Activated CD4-positive, alpha-beta memory T cell treated with anti-CD3 and anti-CD28 coated beads, Interleukin-2, amount 10 ng/mL, durations not matched to agents 7 days and 5 days (primary cell): ENCODE measurements at regions not wholly inside any gene's neighbourhood (a gene's known extent, or its start where the extent isn't known, plus 50 kb on each side); places are given as distances from the start of the nearest gene placed in this dataset.

Experiments
- CTCF ChIA-PET: fragments of 350-600 bp; sonication (Branson Sonifier 250); formaldehyde crosslinking; loops from one replicate; lab custom pipeline; 2021; ENCODE audit warnings: antibody characterized with exemption, inconsistent platforms; lab: Charles Lee
- POLR2A ChIA-PET: fragments of 350-600 bp; sonication (Branson Sonifier 250); formaldehyde crosslinking; loops from one replicate; lab custom pipeline; 2021; ENCODE audit warnings: antibody characterized with exemption; lab: Charles Lee
- DNase-seq: peaks from one replicate; pipeline ENCODE4 v3.0.0-alpha.2; 2020
- H3K27ac Mint-ChIP-seq: one replicate; pipeline ENCODE4 v1.8.0; 2021; ENCODE audit warnings: mild to moderate bottlenecking, mixed read lengths
- H3K27me3 Mint-ChIP-seq: one replicate; pipeline ENCODE4 v1.8.0; 2021; ENCODE audit warnings: mixed read lengths
- H3K36me3 Mint-ChIP-seq: one replicate; pipeline ENCODE4 v1.8.0; 2021; ENCODE audit warnings: low read depth, mixed read lengths
- H3K4me1 Mint-ChIP-seq: one replicate; pipeline ENCODE4 v1.8.0; 2021; ENCODE audit warnings: mixed read lengths
- H3K4me3 Mint-ChIP-seq: one replicate; pipeline ENCODE4 v1.8.0; 2021; ENCODE audit warnings: mild to moderate bottlenecking, mixed read lengths
- H3K9me3 Mint-ChIP-seq: one replicate; pipeline ENCODE4 v1.8.0; 2021; ENCODE audit warnings: mixed read lengths

DNA sequence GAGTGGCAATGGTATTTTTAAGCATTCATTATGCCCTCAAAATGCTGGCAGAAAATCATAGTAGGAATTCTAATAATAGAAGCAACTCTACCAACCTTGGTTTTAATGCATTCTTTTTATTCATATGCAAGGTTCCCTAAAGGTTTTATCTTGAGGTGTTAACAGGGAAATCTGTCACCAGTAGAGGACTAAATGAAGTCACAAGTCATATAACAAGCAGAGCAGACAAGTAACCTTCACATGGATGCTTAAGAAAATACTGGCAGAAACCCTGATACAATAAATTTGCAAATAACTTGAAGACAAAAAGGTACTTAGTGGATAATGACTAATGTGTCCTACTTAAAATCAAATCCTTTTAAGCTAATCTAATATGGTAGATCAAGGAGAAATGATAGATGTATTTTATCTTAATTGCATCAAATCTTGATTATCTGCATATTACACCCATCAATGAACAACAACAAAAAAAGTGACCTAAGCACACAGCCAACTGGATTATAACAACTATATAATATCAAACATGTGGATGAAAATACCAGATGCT lies 73.3 kb downstream of the RFC3 start:
- no peak overlapping the region for H3K4me3 Mint-ChIP-seq
- CTCF ChIA-PET = no interaction called here
- H3K36me3 Mint-ChIP-seq = no peaks in the 10 kb centered on the region

DNA sequence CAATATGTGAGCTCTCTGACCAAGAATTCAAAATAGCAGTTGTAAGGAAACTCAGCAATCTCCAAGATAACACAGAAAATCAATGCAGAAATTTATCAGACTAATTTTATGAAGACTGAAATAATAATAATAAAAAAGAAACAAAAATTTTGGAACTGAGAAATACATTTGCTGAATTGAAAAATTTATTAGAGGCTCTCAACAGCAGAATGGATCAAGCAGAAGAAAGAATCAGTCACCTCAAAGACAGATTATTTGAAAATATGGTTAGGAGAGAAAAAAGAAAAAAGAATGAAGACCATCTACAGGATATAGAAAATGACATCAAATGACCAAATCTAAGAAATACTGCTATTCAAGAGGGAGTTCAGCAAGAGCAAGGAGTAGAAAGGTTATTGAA lies 75.6 kb downstream of the RFC3 start:
- H3K27me3 Mint-ChIP-seq = no peaks in the 10 kb centered on the region
- ChIA-PET CTCF (no interaction called here), POLR2A (no interaction called here)
- no peaks in the 10 kb centered on the region for H3K4me1 Mint-ChIP-seq
- DNase-seq = no peak
- no peak overlapping the region for H3K4me3 Mint-ChIP-seq
- no peaks in the 10 kb centered on the region for H3K36me3 Mint-ChIP-seq
- H3K27ac Mint-ChIP-seq = no peak overlapping the region
- H3K9me3 Mint-ChIP-seq = peaks cover 30% of the 10 kb centered on the region

More for the DNA sequence above, 73.3 kb downstream of the RFC3 start:
- Mint-ChIP-seq H3K27ac (no peak overlapping the region), H3K27me3 (no peaks in the 10 kb centered on the region), H3K4me1 (no peaks in the 10 kb centered on the region), H3K9me3 (peaks cover 25% of the 10 kb centered on the region)
- POLR2A ChIA-PET = no interaction called here
- DNase-seq = no peak

DNA sequence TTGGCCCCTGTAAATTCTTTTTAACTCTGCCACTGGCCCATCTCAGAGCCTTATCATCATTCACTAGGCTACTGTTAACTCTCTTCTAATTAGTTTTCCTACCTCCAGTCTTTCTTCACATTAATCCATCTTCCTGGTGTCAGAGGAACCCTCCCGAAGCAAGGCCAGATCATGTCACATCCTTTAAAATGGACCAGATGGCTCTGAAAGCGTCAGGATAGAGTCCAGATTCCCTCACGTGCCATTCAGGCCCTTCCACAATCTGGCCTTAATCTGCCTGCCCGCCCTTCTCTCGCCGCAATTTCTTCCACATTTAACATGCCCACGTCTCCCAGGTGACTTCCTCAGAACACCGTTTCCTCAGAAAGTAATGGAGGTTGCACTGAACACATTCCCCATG lies 86.5 kb downstream of the RFC3 start:
- ChIA-PET CTCF (no interaction called here), POLR2A (no interaction called here)
- Mint-ChIP-seq H3K27me3 (no peaks in the 10 kb centered on the region), H3K36me3 (no peaks in the 10 kb centered on the region), H3K9me3 (peaks cover 8% of the 10 kb centered on the region), H3K4me3 (no peak overlapping the region), H3K27ac (no peak overlapping the region), H3K4me1 (no peaks in the 10 kb centered on the region)
- no peak for DNase-seq

DNA sequence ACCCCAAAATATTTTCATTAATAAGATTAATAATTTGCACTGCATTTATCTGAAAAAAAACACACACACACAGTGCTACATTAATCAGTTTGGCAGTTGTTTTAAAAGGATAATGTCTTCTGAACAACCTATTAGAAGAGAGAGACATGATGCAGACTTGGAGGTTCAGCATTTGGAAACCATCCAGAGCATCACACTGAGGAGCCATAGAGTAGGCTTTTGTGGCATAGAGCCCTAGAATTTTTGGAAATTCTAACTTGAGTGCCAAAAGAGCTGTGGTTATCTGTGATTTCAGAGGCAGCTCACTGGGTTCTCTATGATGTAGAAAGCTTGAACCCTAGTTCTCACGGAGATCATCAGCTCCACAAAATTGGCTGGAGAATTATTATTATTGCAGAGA lies 90.2 kb downstream of the RFC3 start:
- no peaks in the 10 kb centered on the region for H3K27me3 Mint-ChIP-seq
- no peaks in the 10 kb centered on the region for H3K9me3 Mint-ChIP-seq
- H3K4me3 Mint-ChIP-seq = no peak overlapping the region
- DNase-seq = no peak
- no peak overlapping the region for H3K27ac Mint-ChIP-seq
- POLR2A ChIA-PET = no interaction called here
- no peaks in the 10 kb centered on the region for H3K4me1 Mint-ChIP-seq
- CTCF ChIA-PET = no interaction called here
- no peaks in the 10 kb centered on the region for H3K36me3 Mint-ChIP-seq

DNA sequence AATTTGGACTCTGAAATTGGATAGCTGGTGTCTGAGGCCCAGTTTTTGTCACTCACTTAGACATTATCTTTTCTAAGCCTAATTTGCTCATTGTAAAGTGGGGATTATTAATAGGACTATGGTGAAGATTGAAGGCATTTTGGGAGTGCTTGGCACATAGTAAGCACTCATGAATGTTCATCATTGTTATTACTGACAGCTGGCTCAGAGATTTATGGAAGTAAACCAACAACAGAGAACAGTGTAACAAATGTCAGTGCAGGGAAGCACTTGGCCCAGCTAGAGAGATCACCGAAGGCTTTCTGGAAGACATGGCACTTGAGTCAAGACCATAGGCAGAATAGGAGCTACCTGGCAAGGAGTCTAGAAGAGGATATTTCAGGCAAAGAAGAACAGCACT lies 92.3 kb downstream of the RFC3 start:
- ChIA-PET POLR2A (no interaction called here), CTCF (no interaction called here)
- H3K27me3 Mint-ChIP-seq = no peaks in the 10 kb centered on the region
- DNase-seq = no peak
- no peaks in the 10 kb centered on the region for H3K36me3 Mint-ChIP-seq
- no peak overlapping the region for H3K4me3 Mint-ChIP-seq
- H3K9me3 Mint-ChIP-seq = no peaks in the 10 kb centered on the region
- no peaks in the 10 kb centered on the region for H3K4me1 Mint-ChIP-seq
- no peak overlapping the region for H3K27ac Mint-ChIP-seq

DNA sequence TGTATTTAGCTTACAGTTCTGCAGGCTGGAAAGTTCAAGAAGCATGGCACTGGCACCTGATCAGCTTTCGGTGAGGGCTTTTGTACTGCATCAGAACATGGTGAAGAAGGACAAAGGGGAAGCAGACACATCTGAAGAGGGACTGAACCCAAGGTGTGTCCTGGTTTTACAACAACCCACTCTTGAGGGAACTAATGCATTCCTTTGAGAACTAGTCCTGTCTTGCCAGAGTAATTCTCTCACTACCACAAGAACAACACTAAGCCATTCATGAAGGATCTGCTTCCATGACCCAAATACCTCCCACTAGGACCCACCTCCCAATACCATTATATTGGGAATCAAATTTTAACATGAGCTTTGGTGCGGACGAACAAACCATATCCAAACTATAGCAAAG lies 93.6 kb downstream of the RFC3 start:
- no peaks in the 10 kb centered on the region for H3K9me3 Mint-ChIP-seq
- H3K4me1 Mint-ChIP-seq = no peaks in the 10 kb centered on the region
- no peaks in the 10 kb centered on the region for H3K27me3 Mint-ChIP-seq
- CTCF ChIA-PET = no interaction called here
- no peak overlapping the region for H3K27ac Mint-ChIP-seq
- no peak for DNase-seq
- POLR2A ChIA-PET = no interaction called here
- H3K4me3 Mint-ChIP-seq = no peak overlapping the region
- no peaks in the 10 kb centered on the region for H3K36me3 Mint-ChIP-seq

DNA sequence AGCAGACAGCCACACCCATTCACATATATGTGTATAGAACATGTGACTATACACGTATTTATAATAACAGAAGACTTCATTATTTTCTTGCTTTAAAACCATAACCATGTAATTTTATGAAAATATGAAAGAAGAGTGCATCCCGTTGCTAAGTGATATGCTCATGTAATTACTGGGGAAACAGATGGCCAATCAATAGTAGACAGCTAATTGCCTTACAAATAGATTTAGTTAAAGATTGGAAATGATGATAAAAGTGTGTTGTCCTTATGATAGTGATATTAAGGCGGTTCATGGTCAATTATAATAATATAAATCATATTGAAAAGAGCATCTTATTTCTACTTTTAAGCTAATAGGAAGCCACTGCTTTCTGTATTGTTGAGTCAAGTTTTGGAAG lies 95.9 kb downstream of the RFC3 start:
- no peaks in the 10 kb centered on the region for H3K4me1 Mint-ChIP-seq
- CTCF ChIA-PET = no interaction called here
- H3K9me3 Mint-ChIP-seq = no peaks in the 10 kb centered on the region
- H3K27ac Mint-ChIP-seq = no peak overlapping the region
- POLR2A ChIA-PET = no interaction called here
- no peak for DNase-seq
- no peaks in the 10 kb centered on the region for H3K36me3 Mint-ChIP-seq
- no peaks in the 10 kb centered on the region for H3K27me3 Mint-ChIP-seq
- H3K4me3 Mint-ChIP-seq = no peak overlapping the region

DNA sequence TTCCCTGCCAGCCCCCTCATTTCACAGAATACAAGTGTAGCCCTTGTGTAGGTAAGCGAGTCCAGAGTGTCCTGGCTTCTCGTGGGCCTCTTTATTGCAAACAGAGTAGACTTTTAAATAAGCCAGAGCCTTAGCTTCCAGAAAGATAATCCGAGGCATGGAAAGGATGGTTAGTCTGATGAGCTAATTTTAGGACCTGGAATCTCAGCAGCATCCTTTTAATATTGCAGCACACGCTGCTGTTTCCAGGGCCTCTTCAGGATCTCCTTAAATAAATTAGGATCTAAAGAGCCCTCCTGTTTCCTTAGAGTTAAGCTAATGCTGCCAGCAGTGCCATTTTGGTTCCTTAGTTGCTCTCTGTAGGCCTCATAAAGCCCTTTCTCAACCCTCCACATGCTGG lies 99.2 kb downstream of the RFC3 start:
- Mint-ChIP-seq H3K4me1 (no peaks in the 10 kb centered on the region), H3K9me3 (no peaks in the 10 kb centered on the region), H3K4me3 (no peak overlapping the region), H3K27ac (no peak overlapping the region), H3K36me3 (no peaks in the 10 kb centered on the region), H3K27me3 (no peaks in the 10 kb centered on the region)
- POLR2A ChIA-PET = no interaction called here
- no peak for DNase-seq
- CTCF ChIA-PET = no interaction called here

DNA sequence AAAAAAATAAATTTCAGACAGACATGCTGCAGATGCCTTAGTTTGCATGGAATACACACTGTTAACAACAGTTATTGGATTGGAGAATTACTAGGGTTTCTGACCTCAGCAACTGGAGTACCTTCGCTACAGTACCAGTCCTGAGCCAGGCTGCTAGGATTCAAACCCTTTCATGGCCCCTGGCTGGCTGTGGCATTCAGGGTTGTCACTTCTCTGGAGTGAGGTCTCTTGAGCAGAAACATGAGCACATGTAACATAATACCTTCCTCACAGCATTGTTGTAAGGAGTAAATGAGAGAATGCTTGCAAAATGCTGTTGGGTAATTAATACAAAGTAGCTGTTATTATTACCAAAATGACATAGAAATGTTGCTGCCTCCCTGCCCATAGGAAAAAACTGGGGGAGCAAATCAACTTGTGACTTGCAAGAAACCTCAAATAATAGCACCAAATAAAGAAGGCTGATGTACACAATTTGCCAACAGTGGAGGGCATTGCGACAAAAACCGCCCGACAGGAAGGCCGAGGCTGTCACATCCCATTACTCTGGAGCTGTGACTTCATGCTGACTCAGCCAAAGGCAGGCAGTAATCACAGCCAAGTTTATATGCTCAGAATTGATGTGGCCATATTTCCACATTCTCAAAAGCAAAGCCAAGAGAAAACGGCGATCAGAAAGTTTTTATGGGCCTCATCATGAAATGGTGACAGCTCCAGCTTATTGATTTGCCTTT lies 100.4 kb downstream of the RFC3 start:
- no peaks in the 10 kb centered on the region for H3K9me3 Mint-ChIP-seq
- no peak overlapping the region for H3K4me3 Mint-ChIP-seq
- CTCF ChIA-PET = interaction anchor here (0.5 kb wide), 1 partner anchor 31 kb away, joined by 4 read pairs; no protein-coding TSS in a partner anchor
- POLR2A ChIA-PET = no interaction called here
- H3K27me3 Mint-ChIP-seq = no peaks in the 10 kb centered on the region
- no peaks in the 10 kb centered on the region for H3K4me1 Mint-ChIP-seq
- no peak for DNase-seq
- no peak overlapping the region for H3K27ac Mint-ChIP-seq
- H3K36me3 Mint-ChIP-seq = no peaks in the 10 kb centered on the region

DNA sequence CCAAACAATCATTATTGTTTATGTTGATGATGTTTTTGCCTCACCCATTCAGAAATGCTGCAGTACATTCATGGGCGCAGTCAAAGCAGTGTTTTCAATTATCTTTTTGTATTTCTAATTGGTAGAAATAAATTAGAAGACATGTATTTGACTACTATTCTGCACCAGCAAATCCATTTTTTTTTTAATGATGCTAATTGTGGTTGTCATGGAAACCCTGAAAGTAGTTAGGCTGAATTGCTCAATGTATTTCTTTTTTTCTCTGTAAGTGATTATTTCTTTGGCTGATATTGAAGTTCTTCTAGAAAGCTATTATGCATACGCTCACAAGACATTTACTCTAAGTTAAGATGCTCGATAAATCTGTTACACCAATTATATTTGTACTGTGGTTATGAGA lies 101.2 kb downstream of the RFC3 start:
- no peaks in the 10 kb centered on the region for H3K27me3 Mint-ChIP-seq
- no peak overlapping the region for H3K27ac Mint-ChIP-seq
- no peak for DNase-seq
- no peaks in the 10 kb centered on the region for H3K9me3 Mint-ChIP-seq
- H3K36me3 Mint-ChIP-seq = no peaks in the 10 kb centered on the region
- ChIA-PET POLR2A (no interaction called here), CTCF (interaction anchor here (0.5 kb wide), 1 partner anchor 30 kb away, joined by 4 read pairs; no protein-coding TSS in a partner anchor)
- H3K4me3 Mint-ChIP-seq = no peak overlapping the region
- no peaks in the 10 kb centered on the region for H3K4me1 Mint-ChIP-seq

DNA sequence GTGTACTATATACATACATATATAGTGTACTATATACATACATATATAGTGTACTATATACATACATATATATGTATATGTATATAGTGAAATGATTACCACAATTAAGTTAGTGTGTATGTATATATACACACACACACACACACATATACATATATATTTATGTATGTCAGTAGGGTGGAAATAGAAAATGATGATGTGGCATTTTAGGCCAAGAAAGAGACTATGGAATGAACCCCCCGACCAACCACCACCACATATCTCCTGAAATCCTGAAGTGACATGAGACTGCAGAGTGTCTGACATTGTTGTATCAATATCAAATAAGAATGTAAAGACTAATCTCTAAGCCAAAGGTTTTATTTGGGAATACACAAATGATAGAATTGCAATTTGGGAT lies 107.6 kb downstream of the RFC3 start:
- ChIA-PET POLR2A (no interaction called here), CTCF (no interaction called here)
- H3K9me3 Mint-ChIP-seq = no peaks in the 10 kb centered on the region
- H3K27me3 Mint-ChIP-seq = no peaks in the 10 kb centered on the region
- DNase-seq = no peak
- no peaks in the 10 kb centered on the region for H3K4me1 Mint-ChIP-seq
- H3K27ac Mint-ChIP-seq = no peak overlapping the region
- H3K36me3 Mint-ChIP-seq = no peaks in the 10 kb centered on the region
- H3K4me3 Mint-ChIP-seq = no peak overlapping the region

DNA sequence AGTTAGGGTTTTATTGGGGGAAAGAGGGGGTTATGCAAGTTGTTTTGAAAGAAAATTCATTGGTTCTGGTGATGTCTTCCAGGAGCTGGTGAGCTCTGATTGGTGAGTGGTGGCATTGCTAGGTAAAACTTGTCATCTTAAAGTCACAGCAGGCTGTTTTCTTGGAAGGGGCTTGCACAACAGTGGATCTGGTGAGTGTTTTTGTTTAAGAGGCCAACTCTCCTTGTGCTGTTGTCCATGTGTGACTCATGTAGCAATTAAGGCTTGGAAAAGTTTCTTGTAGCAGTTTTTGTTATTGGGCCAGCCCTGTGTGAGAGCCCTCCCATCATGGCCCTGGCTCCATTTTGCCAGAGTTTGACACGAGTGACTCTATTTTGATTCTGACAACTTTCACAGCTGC lies 109.4 kb downstream of the RFC3 start:
- CTCF ChIA-PET = no interaction called here
- H3K4me1 Mint-ChIP-seq = no peaks in the 10 kb centered on the region

DNA sequence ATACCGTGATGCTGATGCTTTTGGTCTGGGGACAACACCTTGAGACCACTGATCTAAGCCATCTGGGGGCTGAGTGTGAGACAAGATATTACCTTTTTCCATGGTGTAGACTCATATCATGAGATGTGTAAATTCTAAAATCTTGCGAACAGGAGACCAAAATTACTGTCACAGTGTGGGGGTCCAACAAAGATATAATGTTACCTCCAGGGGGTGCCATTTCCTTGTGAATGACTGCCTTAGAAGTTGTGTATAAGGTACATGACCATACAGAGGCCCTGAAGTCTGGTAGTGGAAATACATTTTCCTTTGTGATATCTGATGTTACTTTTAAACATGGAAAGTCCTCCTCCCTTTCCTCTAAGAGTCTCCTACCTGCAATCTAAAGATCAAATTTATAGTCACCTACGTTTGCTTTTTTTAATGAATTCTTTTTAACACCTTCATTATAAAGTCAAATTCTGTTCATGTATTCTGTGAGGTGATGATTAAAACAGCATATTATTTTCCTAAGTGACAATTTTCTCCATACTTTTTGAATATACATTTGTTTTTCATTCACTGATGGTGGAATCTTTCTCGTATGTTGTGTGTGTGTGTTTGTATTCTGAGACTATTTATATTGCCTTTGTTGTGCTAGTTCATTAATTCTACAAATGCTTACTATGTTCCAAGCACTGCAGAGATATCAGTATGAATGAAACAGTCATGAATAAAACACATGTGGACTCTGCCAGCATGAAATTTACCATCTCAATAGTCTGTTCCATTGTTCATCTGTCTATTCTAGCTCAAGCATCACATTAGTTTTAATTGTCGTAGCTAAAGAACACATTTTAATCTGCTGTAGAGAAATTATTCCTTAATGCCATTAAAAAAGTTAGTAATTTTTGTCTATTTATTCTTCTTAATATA lies 113.7 kb downstream of the RFC3 start:
- H3K4me1 Mint-ChIP-seq = no peaks in the 10 kb centered on the region
- H3K9me3 Mint-ChIP-seq = no peaks in the 10 kb centered on the region
- H3K36me3 Mint-ChIP-seq = no peaks in the 10 kb centered on the region
- CTCF ChIA-PET = no interaction called here
- H3K4me3 Mint-ChIP-seq = no peak overlapping the region
- H3K27me3 Mint-ChIP-seq = no peaks in the 10 kb centered on the region
- no peak for DNase-seq
- POLR2A ChIA-PET = no interaction called here
- H3K27ac Mint-ChIP-seq = no peak overlapping the region

More for the DNA sequence above, 109.4 kb downstream of the RFC3 start:
- H3K27ac Mint-ChIP-seq = no peak overlapping the region
- no peak for DNase-seq
- H3K27me3 Mint-ChIP-seq = no peaks in the 10 kb centered on the region
- no peaks in the 10 kb centered on the region for H3K36me3 Mint-ChIP-seq
- POLR2A ChIA-PET = interaction anchor here (0.8 kb wide), 1 partner anchor 11 kb away, joined by 4 read pairs; no protein-coding TSS in a partner anchor
- no peak overlapping the region for H3K4me3 Mint-ChIP-seq
- no peaks in the 10 kb centered on the region for H3K9me3 Mint-ChIP-seq
